Right lobe of liver (tissue), 6 donors: ENCODE measurements at regions not wholly inside any gene's neighbourhood (a gene's known extent, or its start where the extent isn't known, plus 50 kb on each side); places are given as distances from the start of the nearest gene placed in this dataset.

Experiments used
- ATAC-seq, 4 donors: fragments of 200-7000 bp; cut with Tn5 transposase; one replicate each; pipeline ENCODE4 v1.9.1; 2020; ENCODE audit warnings: mild to moderate bottlenecking in 4 of 4, moderate library complexity in 4 of 4
- DNase-seq, 3 donors: peaks; one replicate each; pipeline ENCODE4 v3.0.0-alpha.2; 2020
- H3K27ac ChIP-seq, 3 donors: fragments of 200-600 bp; one replicate each; pipeline ENCODE4 v1.8.0; 2022
- H3K27me3 ChIP-seq, 2 donors: fragments of 200-600 bp; one replicate each; pipeline ENCODE4 v1.8.0; 2022
- H3K36me3 ChIP-seq, 4 donors: fragments of 200-600 bp; sonication (generic) in 1 of 4; one replicate each; pipeline versions ENCODE4 v1.5.1 to v1.8.0; 2017 to 2022; ENCODE audit warnings: control low read depth in 1 of 4
- H3K4me1 ChIP-seq, 4 donors: fragments of 200-600 bp; sonication (generic) in 1 of 4; one replicate each; pipeline versions ENCODE4 v1.5.1 to v1.8.0; 2017 to 2022; ENCODE audit warnings: control low read depth in 1 of 4
- H3K4me3 ChIP-seq, 3 donors: fragments of 200-600 bp; one replicate each; pipeline ENCODE4 v1.8.0; 2022
- H3K9me3 ChIP-seq, 4 donors: fragments of 200-600 bp; sonication (generic) in 1 of 4; one replicate each; pipeline versions ENCODE4 v1.5.1 to v1.8.0; 2017 to 2022; ENCODE audit warnings: control low read depth in 1 of 4
- CTCF ChIP-seq, 4 donors: fragments of 200-600 bp in 3 of 4; fragments of 450-650 bp in 1 of 4; IDR thresholded peaks; one replicate each; pipeline versions ENCODE4 v1.5.1 to v1.8.0; 2016 to 2022; ENCODE audit warnings: antibody characterized with exemption in 4 of 4, mild to moderate bottlenecking in 2 of 4
- POLR2A ChIP-seq: fragments of 450-650 bp; IDR thresholded peaks from one replicate; pipeline ENCODE4 v1.6.1; 2017; ENCODE audit warnings: antibody characterized with exemption, mild to moderate bottlenecking
- WGBS: methylation state at CpG from one replicate; pipeline ENCODE4 v1.1.6; 2018; ENCODE audit warnings: low coverage, low lambda C conversion rate; ENCODE audit not compliant: insufficient coverage; ENCODE audit errors: missing lambda C conversion rate; 5-methylcytosine and 5-hydroxymethylcytosine counted together
- intact Hi-C, 2 donors: fragments of 100-400 bp; cut with DNase I; formaldehyde crosslinking; loops; one replicate each; pipeline versions ENCODE4 v1.11.2 to v1.14.1; 2022
- donor health status: DM: no; HTN: yes; CAD: no.
- donor health status: DM: no; HTN: no; CAD: no.
- donor health status: DM: no; HTN: no; CAD: no.
- donor health status: DM: no; HTN: yes; CAD: no.
- donor health status: DM: no; HTN: yes; CAD: no.

GRCh38 chr13:57970404-57970803 is 338.9 kb downstream of the PCDH17 start:
- intact Hi-C loops = no loop called here
- ATAC-seq (no peak), DNase-seq (no peak)
- H3K4me1 ChIP-seq = no peaks in the 10 kb centered on the region
- no peaks in the 10 kb centered on the region for H3K9me3 ChIP-seq
- TF ChIP-seq CTCF (IDR thresholded peaks at IDR 0.05) = no peak
- TF ChIP-seq POLR2A = no peak
- no peak overlapping the region for H3K27ac ChIP-seq
- no peak overlapping the region for H3K4me3 ChIP-seq
- H3K36me3 ChIP-seq = no peaks in the 10 kb centered on the region
- no peaks in the 10 kb centered on the region for H3K27me3 ChIP-seq
- 11% methylated on average over 1 of the region's 1 CpG for WGBS

- no peaks in the 10 kb centered on the region for H3K27me3 ChIP-seq
- H3K9me3 ChIP-seq = no peaks in the 10 kb centered on the region
- DNase-seq = no peak
- no peak overlapping the region for H3K27ac ChIP-seq
- no peak overlapping the region for H3K4me3 ChIP-seq
- intact Hi-C loops = no loop called here
- no peak for ATAC-seq
- TF ChIP-seq CTCF (IDR thresholded peaks at IDR 0.05) (no peak), POLR2A (no peak)
- no peaks in the 10 kb centered on the region for H3K36me3 ChIP-seq
- no peaks in the 10 kb centered on the region for H3K4me1 ChIP-seq
Observed at GRCh38 chr13:57982782-57983181, 351.2 kb downstream of the PCDH17 start.

GRCh38 chr13:57988276-57988675 is 356.7 kb downstream of the PCDH17 start:
- no peak overlapping the region for H3K4me3 ChIP-seq
- no peak for ATAC-seq
- intact Hi-C loops = no loop called here
- DNase-seq = no peak
- 63% methylated on average over 2 of the region's 2 CpGs for WGBS
- H3K36me3 ChIP-seq = no peaks in the 10 kb centered on the region
- no peaks in the 10 kb centered on the region for H3K27me3 ChIP-seq
- H3K9me3 ChIP-seq = no peaks in the 10 kb centered on the region
- no peak for TF ChIP-seq CTCF (IDR thresholded peaks at IDR 0.05)
- TF ChIP-seq POLR2A = no peak
- no peaks in the 10 kb centered on the region for H3K4me1 ChIP-seq
- H3K27ac ChIP-seq = no peak overlapping the region

- H3K4me3 ChIP-seq = no peak overlapping the region
- TF ChIP-seq POLR2A (no peak), CTCF (IDR thresholded peaks at IDR 0.05) (no peak)
- ATAC-seq = no peak
- H3K27ac ChIP-seq = no peak overlapping the region
- no peaks in the 10 kb centered on the region for H3K27me3 ChIP-seq
- no peaks in the 10 kb centered on the region for H3K9me3 ChIP-seq
- H3K4me1 ChIP-seq = no peaks in the 10 kb centered on the region
- intact Hi-C loops = no loop called here
- no peak for DNase-seq
- WGBS = 61% methylated on average over 5 of the region's 5 CpGs
- no peaks in the 10 kb centered on the region for H3K36me3 ChIP-seq
Observed at GRCh38 chr13:57991041-57991440, 359.5 kb downstream of the PCDH17 start.

GRCh38 chr13:57992416-57992815 is 360.9 kb downstream of the PCDH17 start:
- Histone ChIP-seq H3K27ac (no peak overlapping the region), H3K4me1 (no peaks in the 10 kb centered on the region), H3K9me3 (no peaks in the 10 kb centered on the region), H3K36me3 (no peaks in the 10 kb centered on the region), H3K4me3 (no peak overlapping the region), H3K27me3 (no peaks in the 10 kb centered on the region)
- intact Hi-C loops = no loop called here
- 37% methylated on average over 1 of the region's 1 CpG for WGBS
- DNase-seq (no peak), ATAC-seq (no peak)
- no peak for TF ChIP-seq CTCF (IDR thresholded peaks at IDR 0.05)
- no peak for TF ChIP-seq POLR2A
